ENCODE measurements at regions not wholly inside any gene's neighbourhood (a gene's known extent, or its start where the extent isn't known, plus 50 kb on each side); places are given as distances from the start of the nearest gene placed in this dataset.

GRCh38 chr15:81783076-81783475 lies 262.7 kb downstream of the MEX3B start:
- peaks cover 47% of the 10 kb centered on the region for H3K36me3 Mint-ChIP-seq (ENCODE audit: low read depth)
- WGBS, 2 experiments (ENCODE audit: insufficient coverage in 1 of 2, insufficient read length in 1 of 2) = 80 to 93% methylated on average over 2 to 5 of the region's 5 CpGs
- H3K27ac Mint-ChIP-seq = no peak overlapping the region
- peaks cover 2% of the 10 kb centered on the region for H3K27me3 Mint-ChIP-seq (ENCODE audit: insufficient read depth)
- Histone ChIP-seq H3K36me3 (ENCODE audit: control insufficient read depth, insufficient read depth, low read length) (peaks cover 11% of the 10 kb centered on the region), H3K27ac (ENCODE audit: low read depth, low read length) (no peak overlapping the region), H3K4me3 (ENCODE audit: low read length) (no peak overlapping the region), H3K9me3 (ENCODE audit: control insufficient read depth, low read length) (peaks cover 24% of the 10 kb centered on the region), H3K4me1 (ENCODE audit: control insufficient read depth, insufficient read depth, low read length) (peaks cover 4% of the 10 kb centered on the region), H3K9ac (ENCODE audit: extremely low read depth, low read length, poor library complexity, severe bottlenecking) (no peak overlapping the region), H3K27me3 (ENCODE audit: control insufficient read depth, insufficient read depth, low read length, poor library complexity, severe bottlenecking) (peaks cover 16% of the 10 kb centered on the region)
- TF ChIP-seq CTCF (conservative IDR thresholded peaks at IDR 0.05) = no peak
- H3K4me3 Mint-ChIP-seq = no peak overlapping the region
- no peak for DNase-seq
- H3K4me1 Mint-ChIP-seq = peaks cover 5% of the 10 kb centered on the region
- peaks cover 3% of the 10 kb centered on the region for H3K9me3 Mint-ChIP-seq

GRCh38 chr15:81781395-81781794 lies 264.4 kb downstream of the MEX3B start:
- Histone ChIP-seq H3K9me3 (ENCODE audit: control insufficient read depth, low read length) (peaks cover 24% of the 10 kb centered on the region), H3K27ac (ENCODE audit: low read depth, low read length) (no peak overlapping the region), H3K4me3 (ENCODE audit: low read length) (no peak overlapping the region), H3K27me3 (ENCODE audit: control insufficient read depth, insufficient read depth, low read length, poor library complexity, severe bottlenecking) (peaks cover 16% of the 10 kb centered on the region), H3K36me3 (ENCODE audit: control insufficient read depth, insufficient read depth, low read length) (peaks cover 11% of the 10 kb centered on the region), H3K4me1 (ENCODE audit: control insufficient read depth, insufficient read depth, low read length) (peaks cover 4% of the 10 kb centered on the region), H3K9ac (ENCODE audit: extremely low read depth, low read length, poor library complexity, severe bottlenecking) (no peak overlapping the region)
- no peak for DNase-seq
- H3K4me1 Mint-ChIP-seq = no peaks in the 10 kb centered on the region
- peaks cover 1% of the 10 kb centered on the region for H3K9me3 Mint-ChIP-seq
- H3K36me3 Mint-ChIP-seq (ENCODE audit: low read depth) = peaks cover 36% of the 10 kb centered on the region
- 96% methylated on average over 2 of the region's 2 CpGs; no CpG with 5 or more reads in 1 of the 2 experiments for WGBS, 2 experiments (ENCODE audit: insufficient coverage in 1 of 2, insufficient read length in 1 of 2)
- no peak overlapping the region for H3K27ac Mint-ChIP-seq
- TF ChIP-seq CTCF (conservative IDR thresholded peaks at IDR 0.05) = no peak
- peaks cover 2% of the 10 kb centered on the region for H3K27me3 Mint-ChIP-seq (ENCODE audit: insufficient read depth)
- H3K4me3 Mint-ChIP-seq = no peak overlapping the region

GRCh38 chr15:81780966-81781365 lies 264.9 kb downstream of the MEX3B start:
- no peak overlapping the region for H3K27ac Mint-ChIP-seq
- H3K4me1 ChIP-seq (ENCODE audit: control insufficient read depth, insufficient read depth, low read length) = peaks cover 4% of the 10 kb centered on the region
- H3K36me3 ChIP-seq (ENCODE audit: control insufficient read depth, insufficient read depth, low read length) = peaks cover 11% of the 10 kb centered on the region
- H3K27ac ChIP-seq (ENCODE audit: low read depth, low read length) = no peak overlapping the region
- H3K27me3 Mint-ChIP-seq (ENCODE audit: insufficient read depth) = peaks cover 2% of the 10 kb centered on the region
- DNase-seq = no peak
- H3K36me3 Mint-ChIP-seq (ENCODE audit: low read depth) = peaks cover 37% of the 10 kb centered on the region
- no peaks in the 10 kb centered on the region for H3K4me1 Mint-ChIP-seq
- no peak overlapping the region for H3K4me3 ChIP-seq (ENCODE audit: low read length)
- TF ChIP-seq CTCF (conservative IDR thresholded peaks at IDR 0.05) = no peak
- H3K9me3 Mint-ChIP-seq = no peaks in the 10 kb centered on the region
- no peak overlapping the region for H3K4me3 Mint-ChIP-seq
- peaks cover 16% of the 10 kb centered on the region for H3K27me3 ChIP-seq (ENCODE audit: control insufficient read depth, insufficient read depth, low read length, poor library complexity, severe bottlenecking)
- H3K9ac ChIP-seq (ENCODE audit: extremely low read depth, low read length, poor library complexity, severe bottlenecking) = no peak overlapping the region
- H3K9me3 ChIP-seq (ENCODE audit: control insufficient read depth, low read length) = peaks cover 20% of the 10 kb centered on the region

Measured in endodermal cell (in vitro differentiated cells).